H9 (cell line): ENCODE measurements at regions not wholly inside any gene's neighbourhood (a gene's known extent, or its start where the extent isn't known, plus 50 kb on each side); places are given as distances from the start of the nearest gene placed in this dataset.

Source experiments
- DNase-seq: peaks from one replicate; pipeline ENCODE4 v3.0.0-alpha.2; 2017
- H2AFZ ChIP-seq: one replicate; pipeline ENCODE4 v1.6.1; 2013; ENCODE audit warnings: mild to moderate bottlenecking, low read length, control low read depth, moderate library complexity
- H2AK5ac ChIP-seq: 2 replicates; pipeline ENCODE4 v1.6.1; 2013; ENCODE audit warnings: low read length, control low read depth, mixed read lengths; ENCODE audit not compliant: insufficient read length
- H2BK120ac ChIP-seq: one replicate; pipeline ENCODE4 v1.6.1; 2013; ENCODE audit warnings: low read depth, mild to moderate bottlenecking, low read length, control low read depth, inconsistent platforms; ENCODE audit not compliant: poor library complexity, severe bottlenecking
- H2BK12ac ChIP-seq: 2 replicates; pipeline ENCODE4 v1.6.1; 2013; ENCODE audit warnings: low read length, control low read depth, mixed read lengths, low read depth; ENCODE audit not compliant: insufficient read length
- H2BK15ac ChIP-seq: 2 replicates; pipeline ENCODE4 v1.6.1; 2013; ENCODE audit warnings: low read depth, low read length, control low read depth
- H2BK20ac ChIP-seq: one replicate; pipeline ENCODE4 v1.6.1; 2013; ENCODE audit warnings: low read depth, mild to moderate bottlenecking, low read length, control low read depth, inconsistent platforms; ENCODE audit not compliant: poor library complexity, severe bottlenecking
- H2BK5ac ChIP-seq: 2 replicates; pipeline ENCODE4 v1.6.1; 2013; ENCODE audit warnings: low read length, control low read depth, mixed read lengths; ENCODE audit not compliant: insufficient read length
- H3K14ac ChIP-seq: 2 replicates; pipeline ENCODE4 v1.6.1; 2013; ENCODE audit warnings: low read length, control low read depth; ENCODE audit not compliant: insufficient read depth
- H3K18ac ChIP-seq: 2 replicates; pipeline ENCODE4 v1.6.1; 2013; ENCODE audit warnings: low read depth, mild to moderate bottlenecking, mixed read lengths, low read length, control low read depth; ENCODE audit not compliant: insufficient read length
- H3K23ac ChIP-seq: 2 replicates; pipeline ENCODE4 v1.6.1; 2013; ENCODE audit warnings: low read length, control low read depth, mixed read lengths, low read depth; ENCODE audit not compliant: insufficient read length
- H3K23me2 ChIP-seq: 2 replicates; pipeline ENCODE4 v1.6.1; 2013; ENCODE audit warnings: low read depth, mild to moderate bottlenecking, mixed read lengths, low read length, control low read depth; ENCODE audit not compliant: insufficient read length, poor library complexity, severe bottlenecking
- H3K27ac ChIP-seq: 2 replicates; pipeline ENCODE4 v1.5.1; 2013; ENCODE audit warnings: low read length, control low read depth, mixed read lengths, low read depth; ENCODE audit not compliant: insufficient read length
- H3K27me3 ChIP-seq: 2 replicates; pipeline ENCODE4 v1.6.1; 2013; ENCODE audit warnings: low read length, control low read depth, inconsistent platforms; ENCODE audit not compliant: insufficient read depth
- H3K4ac ChIP-seq: 2 replicates; pipeline ENCODE4 v1.6.1; 2013; ENCODE audit warnings: low read depth, mild to moderate bottlenecking, control low read depth, inconsistent platforms, low read length, moderate library complexity
- H3K4me1 ChIP-seq: 2 replicates; pipeline ENCODE4 v1.6.1; 2013; ENCODE audit warnings: low read length, control low read depth, inconsistent platforms; ENCODE audit not compliant: insufficient read depth
- H3K4me2 ChIP-seq: 2 replicates; pipeline ENCODE4 v1.6.1; 2013; ENCODE audit warnings: low read length, control low read depth, mixed read lengths; ENCODE audit not compliant: insufficient read length, insufficient read depth
- H3K56ac ChIP-seq: 2 replicates; pipeline ENCODE4 v1.6.1; 2013; ENCODE audit warnings: low read depth, mild to moderate bottlenecking, mixed read lengths, low read length, control low read depth; ENCODE audit not compliant: insufficient read length
- H3K79me1 ChIP-seq: 2 replicates; pipeline ENCODE4 v1.6.1; 2013; ENCODE audit warnings: low read depth, mild to moderate bottlenecking, moderate library complexity, low read length, control low read depth, inconsistent platforms; ENCODE audit not compliant: insufficient read depth, poor library complexity, severe bottlenecking
- H3K79me2 ChIP-seq: 2 replicates; pipeline ENCODE4 v1.6.1; 2013; ENCODE audit warnings: low read length, control low read depth, inconsistent platforms; ENCODE audit not compliant: insufficient read depth
- H3K9ac ChIP-seq: 2 replicates; pipeline ENCODE4 v1.6.1; 2013; ENCODE audit warnings: low read length, control low read depth, mixed read lengths; ENCODE audit not compliant: insufficient read length; ENCODE audit errors: extremely low read depth
- H3K9me3 ChIP-seq: one replicate; pipeline ENCODE4 v1.6.1; 2013; ENCODE audit warnings: low read depth, low read length, inconsistent platforms; ENCODE audit not compliant: control insufficient read depth
- H3T11ph ChIP-seq: one replicate; pipeline ENCODE4 v1.6.1; 2013; ENCODE audit warnings: mild to moderate bottlenecking, low read length, control low read depth, inconsistent platforms
- H4K20me1 ChIP-seq: one replicate; pipeline ENCODE4 v1.6.1; 2013; ENCODE audit not compliant: control insufficient read depth, insufficient read length, insufficient read depth
- H4K5ac ChIP-seq: 2 replicates; pipeline ENCODE4 v1.6.1; 2013; ENCODE audit warnings: low read depth, mild to moderate bottlenecking, mixed read lengths, low read length, control low read depth; ENCODE audit not compliant: insufficient read length
- H4K8ac ChIP-seq: replicated peaks from 2 replicates; pipeline ENCODE4 v1.6.1; 2013; ENCODE audit warnings: low read length, control low read depth, mixed read lengths, low read depth; ENCODE audit not compliant: insufficient read length
- H4K91ac ChIP-seq: 2 replicates; pipeline ENCODE4 v1.6.1; 2013; ENCODE audit warnings: low read depth, mild to moderate bottlenecking, moderate library complexity, mixed read lengths, low read length, control low read depth; ENCODE audit not compliant: insufficient read length
- H3K27ac Mint-ChIP-seq, 3 experiments: 2 replicates in 2 of 3; 3 replicates in 1 of 3; pipeline ENCODE4 v1.8.0; 2020 to 2021; ENCODE audit warnings: mixed read lengths in 3 of 3, mild to moderate bottlenecking in 1 of 3, moderate library complexity in 1 of 3
- H3K27me3 Mint-ChIP-seq: 2 replicates; pipeline ENCODE4 v1.8.0; 2021; ENCODE audit warnings: low read depth, mild to moderate bottlenecking, moderate library complexity, mixed read lengths
- H3K36me3 Mint-ChIP-seq, 3 experiments: 2 replicates in 2 of 3; 3 replicates in 1 of 3; pipeline ENCODE4 v1.8.0; 2020 to 2021; ENCODE audit warnings: low read depth in 3 of 3, mixed read lengths in 3 of 3; ENCODE audit not compliant: insufficient read depth in 1 of 3
- H3K4me1 Mint-ChIP-seq, 2 experiments: 2 replicates each; pipeline ENCODE4 v1.8.0; 2020; ENCODE audit warnings: mixed read lengths in 2 of 2
- H3K4me3 Mint-ChIP-seq, 2 experiments: 2 replicates in 1 of 2; 3 replicates in 1 of 2; pipeline ENCODE4 v1.8.0; 2020 to 2021; ENCODE audit warnings: mild to moderate bottlenecking in 2 of 2, mixed read lengths in 2 of 2, moderate library complexity in 1 of 2
- H3K9me3 Mint-ChIP-seq, 2 experiments: 2 replicates in 1 of 2; 3 replicates in 1 of 2; pipeline ENCODE4 v1.8.0; 2020; ENCODE audit warnings: mild to moderate bottlenecking in 2 of 2, mixed read lengths in 2 of 2, moderate library complexity in 1 of 2
- WGBS: extraction: QIAGEN DNeasy Blood & Tissue Kit; methylation state at CpG from one replicate; pipeline ENCODE4 v1.1.7; 2013; ENCODE audit warnings: missing lambda C conversion rate, low lambda C conversion rate, mixed read lengths; ENCODE audit not compliant: insufficient read length; ENCODE audit errors: extremely low coverage; 5-methylcytosine and 5-hydroxymethylcytosine counted together
- TF ChIP-seq, protein P1 (sequence below): fragments of 200-600 bp; sonication (generic); conservative IDR thresholded peaks from 3 replicates; pipeline ENCODE4 v1.8.0; 2021; ENCODE audit warnings: antibody characterized with exemption, mild to moderate bottlenecking

DNA sequence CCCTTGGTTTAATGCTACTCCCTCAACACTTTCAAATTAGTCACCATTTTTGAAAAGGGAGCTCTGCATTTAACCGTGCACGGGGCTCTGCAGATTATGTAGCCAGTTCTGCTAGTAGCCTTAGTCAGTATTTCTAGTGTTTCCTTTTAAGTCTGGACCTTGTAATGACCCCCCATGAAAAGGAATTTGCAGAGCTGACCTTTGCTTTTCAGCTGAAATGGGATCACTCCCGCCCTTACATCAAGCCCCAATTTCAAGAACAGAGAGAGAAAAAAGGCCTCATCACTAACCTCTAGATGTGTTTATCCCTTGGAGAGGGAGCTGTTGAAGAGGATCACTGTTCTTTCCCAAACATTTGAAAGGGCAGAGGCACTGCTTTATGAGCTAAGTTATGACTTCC is 490.7 kb upstream of the BTBD3 start:
- no peak overlapping the region for H3T11ph ChIP-seq
- H3K36me3 Mint-ChIP-seq = peaks cover 0 to 3% (median 0%) of the 10 kb centered on the region in 3 experiments; a peak in 1 of 7 replicates
- peaks cover 3 to 7% of the 10 kb centered on the region in 2 experiments; a peak in 3 of 4 replicates for H3K4me1 Mint-ChIP-seq
- no peak overlapping the region for H4K91ac ChIP-seq
- no peaks in the 10 kb centered on the region for H3K79me2 ChIP-seq
- H3K27ac Mint-ChIP-seq = no peak overlapping the region; a peak in 1 of 7 replicates
- H4K8ac ChIP-seq = no peak overlapping the region
- no peak overlapping the region for H3K23ac ChIP-seq
- H2BK12ac ChIP-seq = no peak overlapping the region
- no peak for DNase-seq
- no peak overlapping the region for H2BK120ac ChIP-seq
- no peak overlapping the region for H3K4me2 ChIP-seq
- H3K27me3 ChIP-seq = no peaks in the 10 kb centered on the region
- H3K79me1 ChIP-seq = no peaks in the 10 kb centered on the region
- H4K20me1 ChIP-seq = no peaks in the 10 kb centered on the region
- H3K14ac ChIP-seq = no peak overlapping the region
- H3K27me3 Mint-ChIP-seq = no peaks in the 10 kb centered on the region
- H3K23me2 ChIP-seq = no peaks in the 10 kb centered on the region
- no peak overlapping the region for H3K27ac ChIP-seq
- H2BK20ac ChIP-seq = no peak overlapping the region
- H2AFZ ChIP-seq = peak overlapping the region; percentile 85
- H2AK5ac ChIP-seq = no peak overlapping the region
- H3K9me3 Mint-ChIP-seq = peaks cover 0 to under 1% of the 10 kb centered on the region in 2 experiments; a peak in 1 of 5 replicates
- TF ChIP-seq, protein P1, sequence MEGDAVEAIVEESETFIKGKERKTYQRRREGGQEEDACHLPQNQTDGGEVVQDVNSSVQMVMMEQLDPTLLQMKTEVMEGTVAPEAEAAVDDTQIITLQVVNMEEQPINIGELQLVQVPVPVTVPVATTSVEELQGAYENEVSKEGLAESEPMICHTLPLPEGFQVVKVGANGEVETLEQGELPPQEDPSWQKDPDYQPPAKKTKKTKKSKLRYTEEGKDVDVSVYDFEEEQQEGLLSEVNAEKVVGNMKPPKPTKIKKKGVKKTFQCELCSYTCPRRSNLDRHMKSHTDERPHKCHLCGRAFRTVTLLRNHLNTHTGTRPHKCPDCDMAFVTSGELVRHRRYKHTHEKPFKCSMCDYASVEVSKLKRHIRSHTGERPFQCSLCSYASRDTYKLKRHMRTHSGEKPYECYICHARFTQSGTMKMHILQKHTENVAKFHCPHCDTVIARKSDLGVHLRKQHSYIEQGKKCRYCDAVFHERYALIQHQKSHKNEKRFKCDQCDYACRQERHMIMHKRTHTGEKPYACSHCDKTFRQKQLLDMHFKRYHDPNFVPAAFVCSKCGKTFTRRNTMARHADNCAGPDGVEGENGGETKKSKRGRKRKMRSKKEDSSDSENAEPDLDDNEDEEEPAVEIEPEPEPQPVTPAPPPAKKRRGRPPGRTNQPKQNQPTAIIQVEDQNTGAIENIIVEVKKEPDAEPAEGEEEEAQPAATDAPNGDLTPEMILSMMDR = no peak
- H3K4ac ChIP-seq = no peak overlapping the region
- no peak overlapping the region for H4K5ac ChIP-seq
- no peaks in the 10 kb centered on the region for H3K9me3 ChIP-seq
- no peak overlapping the region for H2BK15ac ChIP-seq
- no peaks in the 10 kb centered on the region; the same call in 1 of the 2 replicates for H3K4me1 ChIP-seq
- no CpG with 5 or more reads among the region's 3 CpGs for WGBS
- no peak overlapping the region for H3K4me3 Mint-ChIP-seq
- no peak overlapping the region for H2BK5ac ChIP-seq
- H3K18ac ChIP-seq = no peak overlapping the region
- no peak overlapping the region for H3K56ac ChIP-seq
- no peak overlapping the region for H3K9ac ChIP-seq
